HG03439 (cell line): ENCODE measurements at regions not wholly inside any gene's neighbourhood (a gene's known extent, or its start where the extent isn't known, plus 50 kb on each side); places are given as distances from the start of the nearest gene placed in this dataset.

Source experiments
- ATAC-seq: cut with Tn5 transposase; IDR thresholded peaks from one replicate; pipeline ENCODE4 v1.9.1; 2021; ENCODE audit warnings: mild to moderate bottlenecking, moderate library complexity; ENCODE audit not compliant: unreplicated experiment

DNA sequence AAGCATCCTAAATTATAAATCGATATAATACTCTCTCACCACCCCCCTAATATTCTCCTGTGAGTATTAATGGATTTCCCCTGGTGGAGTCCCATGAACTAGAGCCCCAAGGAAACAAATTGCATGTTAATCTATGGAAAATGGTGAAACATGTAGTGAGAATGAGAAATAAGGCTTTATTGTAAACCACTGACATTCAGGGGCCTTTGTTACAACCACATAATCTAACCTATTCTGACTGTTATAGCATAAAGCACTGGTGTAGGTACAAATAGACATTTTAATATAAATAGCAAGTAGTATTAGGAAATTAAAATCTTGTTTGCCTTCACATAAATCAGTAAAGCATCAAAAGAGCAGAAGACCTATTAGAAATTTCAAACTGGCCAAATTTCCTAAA is 65.3 kb upstream of the TLK1 start:
- no peak for ATAC-seq

DNA sequence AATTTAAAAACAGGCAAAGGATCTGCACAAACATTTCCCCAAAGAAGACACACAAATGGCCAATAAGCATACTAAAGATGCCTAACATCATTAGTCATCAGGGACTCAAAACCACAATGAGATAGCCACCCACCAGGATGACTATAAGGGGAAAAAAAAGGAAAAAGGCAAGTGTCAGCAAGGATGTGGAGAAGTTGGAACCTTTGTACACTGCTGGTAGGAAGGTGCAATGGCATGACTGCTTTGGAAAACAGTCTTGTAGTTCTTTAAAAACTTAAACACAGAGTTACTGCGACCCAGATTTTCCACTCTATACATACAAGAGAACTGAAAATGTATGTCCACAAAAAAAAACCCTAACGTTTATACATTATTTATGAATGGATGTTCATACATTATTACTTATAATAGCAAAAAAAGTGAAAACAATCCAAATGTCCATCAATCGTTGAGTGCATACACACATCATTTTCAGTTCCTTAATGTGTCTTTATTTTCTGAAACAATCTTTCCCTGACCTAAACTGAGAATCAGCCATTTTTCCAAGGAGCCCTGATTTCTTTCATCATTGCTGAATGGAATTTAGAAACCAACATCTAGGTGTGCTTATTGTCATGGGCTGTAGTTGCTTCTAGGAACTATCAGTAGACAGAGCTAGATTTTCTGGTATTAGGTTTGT is 64.7 kb upstream of the TLK1 start:
- no peak for ATAC-seq

DNA sequence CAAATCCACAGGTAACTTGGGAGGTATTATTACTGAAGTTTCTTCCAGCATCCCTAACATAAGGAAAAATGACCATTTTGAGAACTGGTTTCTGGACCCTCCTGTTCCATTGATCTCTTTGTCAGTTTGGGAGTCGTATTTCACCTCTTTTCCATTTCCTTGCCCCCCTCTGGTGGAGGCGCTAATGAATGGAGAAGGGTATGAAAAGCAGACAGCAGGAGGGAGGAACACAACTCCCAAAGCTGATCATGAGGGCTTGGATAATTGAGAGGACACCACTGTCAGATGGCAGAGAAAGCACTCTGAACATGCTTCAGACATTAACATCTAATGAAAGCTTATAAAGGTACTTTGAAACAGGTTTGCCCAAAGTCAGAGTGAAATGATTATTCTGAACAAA is 56.6 kb upstream of the TLK1 start:
- ATAC-seq: no peak

DNA sequence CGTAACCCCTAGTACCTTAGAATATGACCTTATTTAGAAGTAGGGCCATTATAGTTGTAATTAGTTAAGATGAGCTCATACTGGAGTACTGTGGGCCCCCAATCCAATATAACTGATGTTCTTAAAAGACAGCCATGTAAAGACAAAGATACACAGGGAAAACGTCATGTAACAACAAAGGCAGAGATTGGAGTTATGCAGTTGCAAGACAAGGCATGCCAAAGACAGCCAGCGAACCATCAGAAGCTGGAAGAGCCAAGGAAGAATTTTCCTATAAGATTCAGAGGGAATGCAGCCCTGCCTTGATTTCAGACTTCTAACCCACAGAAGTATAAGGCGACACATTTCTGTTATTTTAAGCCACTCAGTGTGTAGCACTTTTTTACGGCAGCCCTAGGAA is 55.9 kb upstream of the TLK1 start:
- ATAC-seq: no peak

DNA sequence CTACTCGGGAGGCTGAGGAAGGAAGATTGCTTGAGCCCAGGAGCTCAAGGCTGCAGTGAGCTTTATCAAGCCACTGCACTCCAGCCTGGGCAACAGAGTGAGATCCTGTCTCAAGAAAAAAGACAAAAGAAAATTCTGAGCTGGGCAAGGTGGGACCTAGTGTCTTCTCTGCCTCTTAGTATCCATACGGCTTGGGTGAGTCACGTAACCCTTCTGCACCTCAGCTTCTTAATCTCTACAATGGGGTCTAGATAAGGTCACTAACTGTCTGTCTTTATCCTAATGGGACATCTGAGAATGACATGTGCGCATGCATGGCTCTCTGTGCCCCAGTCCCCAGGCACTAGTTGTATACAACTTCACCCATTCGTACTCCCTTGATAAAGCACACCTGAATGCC is 53.4 kb upstream of the TLK1 start:
- no peak for ATAC-seq

DNA sequence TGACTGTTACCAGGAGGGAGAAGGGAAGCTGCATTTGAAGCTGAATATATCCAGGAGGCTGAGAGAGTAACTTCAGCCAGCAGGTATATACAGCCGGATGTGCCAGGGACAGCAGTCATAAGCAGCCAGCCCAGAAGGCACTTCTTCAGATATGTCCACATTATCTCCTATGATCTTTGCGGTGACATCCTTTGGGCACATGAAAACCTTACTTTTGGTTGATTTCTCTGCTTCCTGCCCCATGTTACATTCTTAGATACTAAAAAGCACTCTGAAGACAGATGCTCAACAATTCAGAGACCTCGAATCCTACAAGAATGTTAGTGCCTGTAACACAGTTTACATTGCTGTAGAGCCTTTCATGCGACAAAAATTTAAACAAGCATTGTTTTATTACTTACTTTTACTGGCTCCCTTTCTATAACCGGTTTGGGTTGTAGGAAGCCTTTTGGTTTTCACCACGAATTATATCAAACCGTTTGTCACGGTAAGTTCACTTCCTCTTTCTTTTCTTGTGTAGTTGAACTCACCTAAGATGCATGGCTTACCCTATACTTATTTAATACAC is 50.3 kb upstream of the TLK1 start:
- peak; percentile 77 for ATAC-seq
